ENCODE measurements at regions not wholly inside any gene's neighbourhood (a gene's known extent, or its start where the extent isn't known, plus 50 kb on each side); places are given as distances from the start of the nearest gene placed in this dataset.
"Not testable (repeated sequence)": the region's sequence is repeated elsewhere in the genome, so short reads cannot be mapped to it uniquely, and the experiment has no call there.

- no peak for TF ChIP-seq CTCF (IDR thresholded peaks at IDR 0.05)
- Histone ChIP-seq H3K4me3 (ENCODE audit: low read depth, low read length) (no peak overlapping the region), H3K27ac (no peak overlapping the region), H3K79me2 (no peaks in the 10 kb centered on the region), H3K27me3 (ENCODE audit: control insufficient read depth, insufficient read depth, low read length) (no peaks in the 10 kb centered on the region), H2AFZ (no peak overlapping the region), H3K9ac (no peak overlapping the region), H3K4me1 (no peaks in the 10 kb centered on the region), H3K36me3 (ENCODE audit: control insufficient read depth, insufficient read depth, low read length) (no peaks in the 10 kb centered on the region), H3K4me2 (ENCODE audit: low read length) (no peak overlapping the region), H3K9me3 (ENCODE audit: control insufficient read depth, low read length) (no peaks in the 10 kb centered on the region)
Measured at GRCh38 chr7:145104400-145104799, 268.5 kb upstream of the TPK1 start.

DNA sequence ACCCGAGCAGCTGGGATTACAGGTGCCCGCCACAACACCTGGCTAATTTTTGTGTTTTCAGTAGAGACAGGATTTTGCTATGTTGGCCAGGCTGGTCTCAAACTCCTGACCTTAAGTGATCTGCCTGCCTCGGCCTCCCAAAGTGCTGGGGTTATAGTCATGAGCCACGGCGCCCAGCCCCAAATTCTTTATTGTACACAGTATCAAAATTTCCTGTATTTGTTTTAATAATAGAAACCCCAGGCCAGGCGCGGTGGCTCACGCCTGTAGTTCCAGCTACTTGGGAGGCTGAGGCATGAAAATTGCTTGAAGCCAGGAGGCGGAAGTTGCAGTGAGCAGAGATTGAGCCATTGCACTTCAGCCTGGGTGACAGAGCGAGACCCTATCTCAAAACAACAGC, 266.3 kb upstream of the TPK1 start:
- not testable (repeated sequence) for H3K27me3 ChIP-seq (ENCODE audit: control insufficient read depth, insufficient read depth, low read length); H3K4me1 ChIP-seq; H3K36me3 ChIP-seq (ENCODE audit: control insufficient read depth, insufficient read depth, low read length); H3K9me3 ChIP-seq (ENCODE audit: control insufficient read depth, low read length); H3K79me2 ChIP-seq; H3K9ac ChIP-seq; H2AFZ ChIP-seq; H3K4me2 ChIP-seq (ENCODE audit: low read length); H3K27ac ChIP-seq; H3K4me3 ChIP-seq (ENCODE audit: low read depth, low read length)

GRCh38 chr7:145092766-145093165, 256.9 kb upstream of the TPK1 start:
- Histone ChIP-seq H3K27ac (no peak overlapping the region), H3K4me2 (ENCODE audit: low read length) (no peak overlapping the region), H2AFZ (no peak overlapping the region), H3K9ac (no peak overlapping the region), H3K4me1 (no peaks in the 10 kb centered on the region), H3K4me3 (ENCODE audit: low read depth, low read length) (no peak overlapping the region), H3K27me3 (ENCODE audit: control insufficient read depth, insufficient read depth, low read length) (no peaks in the 10 kb centered on the region), H3K9me3 (ENCODE audit: control insufficient read depth, low read length) (no peaks in the 10 kb centered on the region), H3K79me2 (no peaks in the 10 kb centered on the region), H3K36me3 (ENCODE audit: control insufficient read depth, insufficient read depth, low read length) (no peaks in the 10 kb centered on the region)
- TF ChIP-seq CTCF (IDR thresholded peaks at IDR 0.05): no peak

DNA sequence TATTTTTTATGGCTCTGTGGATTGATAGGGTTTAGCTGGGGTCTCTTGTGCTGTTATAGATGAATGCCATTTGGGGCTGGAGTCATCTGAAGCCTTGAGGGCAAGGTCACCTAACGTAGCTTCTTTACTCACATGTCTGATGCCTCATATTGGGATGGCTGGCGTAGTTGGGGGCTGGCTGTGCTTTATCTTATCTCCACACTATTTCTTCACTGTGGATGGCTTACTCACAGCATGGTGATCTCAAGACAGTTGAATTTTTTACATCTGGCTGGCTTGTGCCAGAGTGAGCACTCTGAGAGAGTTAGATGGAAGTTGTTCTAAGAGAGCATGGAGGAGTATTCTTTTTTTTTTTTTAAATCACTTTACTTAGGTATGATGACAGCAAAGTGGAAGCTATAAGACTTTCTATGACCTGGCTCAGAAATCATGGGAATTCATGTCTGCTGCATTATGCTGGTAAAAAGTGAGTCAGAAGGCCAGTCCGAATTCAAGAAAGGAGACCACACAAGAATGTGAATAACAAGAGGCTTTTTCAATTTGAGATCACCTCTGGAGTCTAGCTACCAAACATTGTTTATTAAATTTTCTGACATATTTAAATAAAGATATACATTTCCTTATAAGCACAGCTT, 252.4 kb upstream of the TPK1 start:
- TF ChIP-seq CTCF (IDR thresholded peaks at IDR 0.05): no peak

DNA sequence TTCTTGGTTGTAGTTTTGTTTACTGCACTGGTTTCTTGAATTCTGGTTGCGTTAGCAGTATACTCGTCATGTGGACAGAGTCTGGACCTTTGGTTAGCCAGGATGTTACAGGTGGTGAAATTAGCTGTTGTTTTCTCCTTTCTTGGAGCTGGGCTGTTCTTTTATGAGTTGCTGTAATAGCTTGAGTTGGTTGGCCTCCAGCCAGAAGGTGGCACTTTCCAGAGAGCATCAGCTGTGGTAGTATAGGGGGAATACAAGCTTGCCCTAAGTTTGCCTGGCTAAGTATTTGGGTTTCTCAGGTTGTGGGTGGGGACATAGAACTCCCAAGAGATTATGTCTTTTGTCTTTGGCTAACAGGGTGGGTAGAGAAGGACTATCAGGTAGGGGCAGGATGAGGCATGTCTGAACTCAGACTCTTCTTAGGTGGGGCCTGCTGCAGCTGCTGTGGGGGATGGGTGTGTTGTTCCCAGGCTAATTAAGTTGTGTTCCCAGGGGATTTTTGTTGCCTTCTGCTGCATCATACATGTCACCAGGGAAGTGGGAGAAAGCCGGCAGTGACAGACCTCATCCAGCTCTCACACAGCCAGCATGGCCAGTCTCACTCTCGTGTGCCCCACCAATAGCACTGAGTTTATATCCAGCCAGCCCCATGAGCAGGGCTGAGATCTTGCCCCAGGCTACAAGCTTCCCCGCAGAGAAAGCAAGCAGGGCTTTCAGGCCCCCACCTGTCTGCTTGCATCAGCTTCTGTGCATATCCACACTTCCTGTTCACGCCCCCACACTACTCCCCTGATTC, 246.7 kb upstream of the TPK1 start:
- H3K4me3 ChIP-seq (ENCODE audit: low read depth, low read length): no peak overlapping the region
- no peak for TF ChIP-seq CTCF (IDR thresholded peaks at IDR 0.05)
- no peak overlapping the region for H3K9ac ChIP-seq
- H3K4me1 ChIP-seq: no peaks in the 10 kb centered on the region
- H3K36me3 ChIP-seq (ENCODE audit: control insufficient read depth, insufficient read depth, low read length): no peaks in the 10 kb centered on the region
- no peak overlapping the region for H2AFZ ChIP-seq
- no peaks in the 10 kb centered on the region for H3K9me3 ChIP-seq (ENCODE audit: control insufficient read depth, low read length)
- H3K27me3 ChIP-seq (ENCODE audit: control insufficient read depth, insufficient read depth, low read length): no peaks in the 10 kb centered on the region
- no peak overlapping the region for H3K4me2 ChIP-seq (ENCODE audit: low read length)
- no peak overlapping the region for H3K27ac ChIP-seq
- no peaks in the 10 kb centered on the region for H3K79me2 ChIP-seq

More for the DNA sequence above, 252.4 kb upstream of the TPK1 start:
- Histone ChIP-seq H3K27me3 (ENCODE audit: control insufficient read depth, insufficient read depth, low read length) (no peaks in the 10 kb centered on the region), H3K4me3 (ENCODE audit: low read depth, low read length) (no peak overlapping the region), H3K36me3 (ENCODE audit: control insufficient read depth, insufficient read depth, low read length) (no peaks in the 10 kb centered on the region), H3K9ac (no peak overlapping the region), H3K4me2 (ENCODE audit: low read length) (no peak overlapping the region), H3K9me3 (ENCODE audit: control insufficient read depth, low read length) (no peaks in the 10 kb centered on the region), H2AFZ (no peak overlapping the region), H3K79me2 (no peaks in the 10 kb centered on the region), H3K27ac (no peak overlapping the region), H3K4me1 (no peaks in the 10 kb centered on the region)

Data from parathyroid adenoma (tissue), 2 donors.